Stimulated activated CD8-positive, alpha-beta memory T cell treated with anti-CD3 and anti-CD28 coated beads, Interleukin-2, amount 100 ng/mL, for 48 hours (primary cell): ENCODE measurements at regions not wholly inside any gene's neighbourhood (a gene's known extent, or its start where the extent isn't known, plus 50 kb on each side); places are given as distances from the start of the nearest gene placed in this dataset.

Source experiments
- DNase-seq, 2 donors: peaks; one replicate each; pipeline ENCODE4 v3.0.0-alpha.2; 2020; ENCODE audit warnings: low read depth in 2 of 2

- DNase-seq, result no peak
Observed at GRCh38 chr12:59230334-59230733, 310.0 kb upstream of the LRIG3 start.

GRCh38 chr12:59219148-59219547, 298.8 kb upstream of the LRIG3 start:
- DNase-seq, result no peak

GRCh38 chr12:59196989-59197388, 276.7 kb upstream of the LRIG3 start:
- no peak for DNase-seq

GRCh38 chr12:59194794-59195193, 274.5 kb upstream of the LRIG3 start:
- no peak for DNase-seq

- DNase-seq, result no peak
Observed at GRCh38 chr12:59193476-59194050, 273.3 kb upstream of the LRIG3 start.

- DNase-seq, result no peak
Observed at GRCh38 chr12:59191372-59191771, 271.1 kb upstream of the LRIG3 start.

GRCh38 chr12:59186451-59186850, 266.1 kb upstream of the LRIG3 start:
- DNase-seq, result no peak

GRCh38 chr12:59185295-59185694, 265.0 kb upstream of the LRIG3 start:
- no peak for DNase-seq

- no peak for DNase-seq
Observed at GRCh38 chr12:59182658-59183455, 262.6 kb upstream of the LRIG3 start.

GRCh38 chr12:59182191-59182590, 261.9 kb upstream of the LRIG3 start:
- DNase-seq, result peak; percentile 2 to 14

GRCh38 chr12:59181196-59181777, 261.0 kb upstream of the LRIG3 start:
- no peak for DNase-seq

GRCh38 chr12:59179231-59179630, 258.9 kb upstream of the LRIG3 start:
- no peak for DNase-seq

GRCh38 chr12:59173695-59174094, 253.4 kb upstream of the LRIG3 start:
- DNase-seq, result no peak

GRCh38 chr12:59168647-59169046, 248.3 kb upstream of the LRIG3 start:
- DNase-seq, result no peak

GRCh38 chr12:59166457-59166856, 246.2 kb upstream of the LRIG3 start:
- no peak for DNase-seq

- DNase-seq, result no peak
Observed at GRCh38 chr12:59164991-59165718, 244.9 kb upstream of the LRIG3 start.

- no peak for DNase-seq
Observed at GRCh38 chr12:59164226-59164625, 243.9 kb upstream of the LRIG3 start.

- no peak for DNase-seq
Observed at GRCh38 chr12:59158681-59159080, 238.4 kb upstream of the LRIG3 start.

- no peak for DNase-seq
Observed at GRCh38 chr12:59158066-59158465, 237.8 kb upstream of the LRIG3 start.

GRCh38 chr12:59155448-59155847, 235.1 kb upstream of the LRIG3 start:
- DNase-seq, result no peak

- no peak for DNase-seq
Observed at GRCh38 chr12:59151243-59151642, 230.9 kb upstream of the LRIG3 start.

GRCh38 chr12:59149995-59150642, 229.8 kb upstream of the LRIG3 start:
- no peak for DNase-seq
